SK-N-SH (cell line): ENCODE measurements at regions not wholly inside any gene's neighbourhood (a gene's known extent, or its start where the extent isn't known, plus 50 kb on each side); places are given as distances from the start of the nearest gene placed in this dataset.

Experiments used
- CTCF ChIP-seq: fragments of 200-600 bp; sonication (generic); IDR thresholded peaks from 2 replicates; pipeline ENCODE4 v1.6.1; 2017; ENCODE audit warnings: antibody characterized with exemption, mild to moderate bottlenecking, moderate library complexity
- ELF1 ChIP-seq: IDR thresholded peaks from 2 replicates; pipeline ENCODE4 v1.4.0; 2012
- FOXM1 ChIP-seq: IDR thresholded peaks from 2 replicates; pipeline ENCODE4 v1.4.0; 2012; ENCODE audit warnings: low read depth, mild to moderate bottlenecking
- GATA2 ChIP-seq: sonication (generic); formaldehyde crosslinking; IDR thresholded peaks from 2 replicates; pipeline ENCODE4 v1.5.0; 2020; ENCODE audit warnings: mild to moderate bottlenecking, missing genetic modification reagents
- JUND ChIP-seq: IDR thresholded peaks from 2 replicates; pipeline ENCODE4 v1.4.0; 2012
- MAX ChIP-seq: IDR thresholded peaks from 2 replicates; pipeline ENCODE4 v1.4.0; 2012; ENCODE audit warnings: low read depth
- NFIC ChIP-seq: IDR thresholded peaks from 2 replicates; pipeline ENCODE4 v1.4.0; 2012; ENCODE audit warnings: borderline replicate concordance
- PBX3 ChIP-seq: IDR thresholded peaks from 2 replicates; pipeline ENCODE4; 2012
- POLR2AphosphoS5 ChIP-seq: IDR thresholded peaks from 2 replicates; pipeline ENCODE4 v1.6.1; 2012; ENCODE audit warnings: low read depth, low read length
- RAD21 ChIP-seq: IDR thresholded peaks from 2 replicates; pipeline ENCODE4 v1.6.1; 2012; ENCODE audit warnings: mild to moderate bottlenecking, low read length
- RCOR1 ChIP-seq: fragments of 150-350 bp; IDR thresholded peaks from 2 replicates; pipeline ENCODE4 v1.6.1; 2017; ENCODE audit warnings: antibody characterized with exemption, low read length
- USF1 ChIP-seq: IDR thresholded peaks from 2 replicates; pipeline ENCODE4 v1.4.0; 2012; ENCODE audit warnings: low read depth, borderline replicate concordance
- USF2 ChIP-seq: fragments of 150-350 bp; IDR thresholded peaks from 2 replicates; pipeline ENCODE4 v1.6.1; 2017; ENCODE audit warnings: antibody characterized with exemption, low read length, low read depth, borderline replicate concordance

GRCh38 chr2:186339716-186340115 is 146.3 kb upstream of the ZC3H15 start:
- TF ChIP-seq ELF1: no peak
- TF ChIP-seq USF2: no peak
- no peak for TF ChIP-seq CTCF
- TF ChIP-seq FOXM1: no peak
- no peak for TF ChIP-seq RAD21
- TF ChIP-seq NFIC: no peak
- TF ChIP-seq POLR2AphosphoS5: no peak
- TF ChIP-seq JUND: no peak
- TF ChIP-seq GATA2 (CRISPR knock-in tag): no peak
- TF ChIP-seq PBX3: no peak
- TF ChIP-seq RCOR1: no peak
- no peak for TF ChIP-seq USF1
- TF ChIP-seq MAX: no peak
